SHP77 treated with DMSO at 0.1 percent for 48 hours (cell line): ENCODE measurements at regions not wholly inside any gene's neighbourhood (a gene's known extent, or its start where the extent isn't known, plus 50 kb on each side); places are given as distances from the start of the nearest gene placed in this dataset.

Experiments used
- DNase-seq: peaks from one replicate; lab custom pipeline; 2025; lab: John Stamatoyannopoulos, UW

DNA sequence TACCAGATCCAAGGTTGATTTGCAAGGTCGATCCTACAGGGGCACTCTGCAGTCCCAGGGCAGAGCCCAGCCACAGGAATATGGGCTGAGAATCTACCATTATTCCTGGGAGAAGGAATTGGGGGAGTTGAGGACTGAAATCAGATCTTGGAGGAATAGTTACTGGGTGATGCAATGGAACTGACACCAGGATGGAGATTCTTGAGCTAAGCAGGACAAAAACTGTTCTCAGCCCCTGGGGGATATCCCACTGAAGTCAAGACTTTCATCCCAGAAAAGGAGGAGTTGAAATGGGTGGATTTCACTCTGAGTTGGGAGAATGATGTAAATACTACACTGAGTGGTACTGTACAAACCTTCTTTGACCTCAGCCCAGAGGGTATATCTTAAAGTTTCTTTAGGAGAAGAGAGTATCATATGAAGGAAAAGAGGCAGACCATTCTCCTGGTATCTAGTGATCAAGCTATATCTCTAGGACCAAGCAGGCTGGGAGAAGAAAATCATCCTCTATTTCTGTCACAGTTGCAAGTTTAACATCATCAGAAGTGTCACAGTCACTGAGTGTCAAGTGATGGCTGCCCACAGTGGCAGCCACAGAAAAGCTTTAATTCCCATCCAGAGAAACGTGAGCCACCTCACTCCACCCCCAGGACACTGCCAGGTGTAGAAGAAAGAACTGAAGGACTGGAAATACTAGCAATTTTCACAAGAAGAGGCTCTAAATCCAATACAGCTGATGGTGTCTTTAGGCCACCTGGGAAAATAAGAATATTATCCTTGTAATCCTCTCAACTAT, 181.9 kb downstream of the NUAK1 start:
- DNase-seq = no peak

DNA sequence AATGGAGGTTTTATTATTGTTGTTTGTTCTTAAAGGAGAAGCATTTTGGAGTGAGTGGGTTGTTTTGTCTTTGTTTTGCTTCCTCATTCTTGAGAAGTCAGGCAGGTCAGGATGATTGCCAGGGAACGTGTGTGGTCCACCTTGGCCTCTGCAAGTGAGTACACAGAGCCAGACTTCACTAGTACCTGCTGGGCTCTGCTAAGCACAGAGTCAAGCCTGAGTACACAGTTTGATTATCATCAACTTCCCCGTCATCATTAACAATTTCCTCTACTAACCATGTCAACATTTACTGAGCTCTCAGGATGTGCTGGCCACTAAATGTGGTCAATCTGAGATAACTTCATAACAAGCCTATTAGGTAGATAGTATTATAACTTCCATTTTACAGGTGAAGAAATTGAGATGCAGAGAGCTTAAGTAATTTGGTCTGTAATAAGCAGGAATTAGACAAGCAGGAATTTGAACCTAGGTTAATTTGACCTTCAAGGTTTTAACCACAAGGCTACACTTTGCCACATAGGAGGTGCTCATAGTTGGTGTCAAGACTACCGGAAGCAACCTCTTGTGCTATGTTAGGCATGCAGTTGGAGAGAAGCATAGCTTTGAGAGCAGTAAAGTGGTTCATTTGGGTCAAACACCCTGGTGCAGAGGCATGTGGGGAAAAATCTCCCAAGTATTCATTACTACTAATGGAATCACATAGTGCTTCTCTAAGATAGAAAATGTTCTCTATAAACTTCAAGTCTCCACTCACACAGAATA, 178.3 kb downstream of the NUAK1 start:
- no peak for DNase-seq

DNA sequence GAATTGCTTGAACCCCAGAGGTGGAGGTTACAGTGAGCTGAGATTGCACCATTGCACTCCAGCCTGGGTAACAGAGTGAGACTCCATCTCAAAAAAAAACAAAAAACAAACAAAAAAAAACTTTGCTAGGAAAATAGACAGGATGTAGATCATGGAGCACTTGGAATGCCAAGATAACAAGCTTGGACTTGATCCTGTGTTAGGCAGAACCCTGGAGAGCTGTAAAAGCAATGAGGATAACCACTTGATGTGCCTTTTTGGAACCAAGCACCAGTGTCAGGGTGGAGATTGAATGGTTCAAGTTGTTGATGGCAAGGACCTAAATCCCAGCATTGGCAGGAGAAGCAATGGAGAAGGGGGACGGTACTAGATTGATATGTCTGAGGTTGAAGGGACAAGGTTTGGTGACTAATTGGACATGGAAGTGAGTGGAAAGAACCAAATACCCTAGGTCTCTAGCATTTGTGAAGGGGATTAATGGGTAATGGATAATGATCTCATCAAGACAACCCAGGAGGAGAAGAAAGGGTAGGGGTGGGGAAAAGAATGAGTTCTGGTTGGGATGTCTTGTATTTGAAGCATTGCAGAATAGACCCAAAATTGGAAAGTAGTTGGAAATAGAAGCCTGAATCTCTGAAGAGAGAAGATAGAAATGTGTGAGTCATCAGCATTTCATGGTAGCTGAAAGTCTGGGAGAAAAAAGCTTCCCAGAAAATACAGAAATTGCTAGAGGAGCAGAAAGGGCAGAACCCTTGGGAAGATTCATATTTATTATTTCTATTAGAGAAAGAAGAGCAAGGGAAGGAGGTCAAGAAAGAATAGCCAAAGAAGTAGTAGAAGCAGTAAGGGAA, 176.7 kb downstream of the NUAK1 start:
- no peak for DNase-seq

- DNase-seq = no peak
These were observed 171.5 kb downstream of the NUAK1 start for GRCh38 chr12:105967038-105967776.

DNA sequence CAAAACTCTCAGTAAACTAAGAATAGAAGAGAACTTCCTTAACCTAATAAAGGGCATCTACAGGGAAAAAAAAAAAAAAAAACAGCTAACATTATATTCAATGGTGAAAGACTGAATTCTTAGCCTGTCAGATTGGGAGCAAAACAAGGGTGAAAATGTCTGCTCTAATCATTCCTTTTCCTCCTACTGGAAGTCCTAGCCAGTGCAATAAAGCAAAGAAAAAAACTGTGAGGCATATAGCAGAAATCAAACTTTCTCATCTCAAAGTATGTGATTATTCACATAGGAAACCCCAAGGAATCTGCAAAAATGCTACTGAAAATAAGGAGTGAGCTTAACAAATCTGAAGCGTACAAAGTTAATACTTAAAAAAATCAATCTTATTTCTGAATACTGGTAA, 170.7 kb downstream of the NUAK1 start:
- DNase-seq = no peak

DNA sequence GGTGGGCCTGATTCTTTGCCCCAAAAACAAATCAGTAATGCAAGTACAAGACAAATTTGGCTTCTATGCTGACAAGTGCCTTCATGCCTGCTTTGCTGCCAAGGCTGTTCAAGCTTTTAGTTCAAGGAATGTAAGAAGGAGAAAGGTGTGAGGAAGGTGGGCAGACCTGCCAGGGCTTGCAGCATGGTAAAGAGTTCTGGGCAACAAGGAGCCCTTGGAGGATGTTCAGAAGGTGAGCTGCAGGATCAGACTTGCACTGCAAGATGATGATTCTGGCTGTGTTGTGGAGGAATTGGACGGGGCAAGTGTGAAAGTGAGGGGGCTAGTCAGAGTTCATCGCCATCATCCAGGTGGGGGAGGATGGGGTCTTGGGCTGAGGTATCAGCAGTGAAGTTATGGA, 167.9 kb downstream of the NUAK1 start:
- DNase-seq = no peak

- no peak for DNase-seq
These were observed 164.0 kb downstream of the NUAK1 start for GRCh38 chr12:105974738-105975137.

DNA sequence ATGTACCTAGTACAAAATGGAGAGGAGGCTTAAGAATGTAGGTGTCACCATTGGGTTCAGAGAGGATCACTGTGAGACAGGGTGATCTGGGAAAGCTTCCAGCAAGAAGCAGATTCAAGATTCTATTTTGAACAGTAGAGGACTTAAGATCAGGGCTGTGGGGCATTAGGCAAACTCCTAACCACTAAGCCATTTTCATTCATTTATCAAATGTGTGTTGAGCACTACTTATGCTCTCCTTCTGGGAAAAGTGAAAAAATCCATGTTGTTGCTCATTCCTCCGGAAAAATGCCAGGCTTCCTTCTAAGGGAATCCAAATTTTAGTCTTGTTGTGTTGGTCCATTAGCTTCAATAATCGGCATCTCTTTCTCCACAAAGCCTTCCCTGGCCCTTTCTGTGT, 163.4 kb downstream of the NUAK1 start:
- DNase-seq = no peak

DNA sequence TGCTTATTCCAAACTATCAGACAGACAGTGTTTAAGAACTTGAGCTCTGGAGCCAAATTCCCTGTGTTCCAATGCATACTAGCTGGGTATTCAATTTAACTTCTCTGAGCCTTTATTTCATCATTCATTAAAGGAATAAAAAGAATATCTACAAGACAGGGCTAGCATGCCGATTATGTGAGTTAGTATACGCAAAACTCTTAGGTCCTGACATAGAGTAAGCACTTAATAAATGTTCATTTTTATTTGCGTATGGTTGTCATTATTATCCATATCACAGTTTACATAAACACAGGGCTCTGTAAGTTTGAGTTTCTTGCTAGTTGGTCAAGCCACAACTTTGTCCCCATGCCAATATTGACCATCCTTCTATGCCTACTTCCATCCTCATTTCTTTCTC, 161.5 kb downstream of the NUAK1 start:
- no peak for DNase-seq

DNA sequence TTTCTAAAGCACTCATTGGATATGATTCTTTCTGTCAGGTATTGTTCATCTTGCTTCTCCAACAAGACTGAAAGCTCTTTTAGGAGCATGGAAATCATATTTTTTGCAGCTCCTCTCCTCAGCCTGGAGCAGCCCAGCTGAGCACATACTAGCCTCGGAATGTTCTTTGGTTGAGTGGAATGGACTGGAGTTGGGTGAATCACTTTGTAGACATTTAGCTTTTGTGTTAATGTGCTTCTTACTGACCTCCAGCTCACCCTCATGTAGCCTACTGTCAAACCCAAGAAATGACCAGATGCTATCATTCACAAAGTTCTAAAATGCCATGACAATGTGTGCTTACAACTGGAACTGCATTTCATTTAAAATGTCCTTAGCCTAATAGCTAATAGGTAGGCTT, 161.1 kb downstream of the NUAK1 start:
- no peak for DNase-seq

GRCh38 chr12:105978276-105978675, 160.5 kb downstream of the NUAK1 start:
- DNase-seq = no peak

DNA sequence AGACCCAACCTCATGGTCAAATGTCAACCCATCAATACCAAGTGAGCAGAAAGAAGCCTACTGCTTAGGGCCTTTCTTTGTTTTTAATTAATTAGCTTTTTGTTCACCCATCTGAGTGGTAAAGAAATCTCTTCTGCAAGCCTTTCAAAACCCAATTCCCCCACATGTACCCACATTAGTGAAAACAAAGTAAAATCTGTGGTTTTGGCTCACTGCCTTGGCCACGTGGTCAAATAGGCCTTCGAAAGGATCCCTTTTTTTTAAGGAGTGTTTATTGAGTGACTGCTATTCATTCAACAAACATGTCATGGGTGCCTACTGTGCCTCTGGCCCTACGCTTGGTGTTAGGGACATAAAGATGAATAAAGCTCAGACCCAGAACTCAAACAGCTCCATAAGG, 160.1 kb downstream of the NUAK1 start:
- DNase-seq = no peak

- no peak for DNase-seq
These were observed 158.7 kb downstream of the NUAK1 start for GRCh38 chr12:105980085-105980484.

- no peak for DNase-seq
These were observed 158.2 kb downstream of the NUAK1 start for GRCh38 chr12:105980533-105980932.

- no peak for DNase-seq
These were observed 156.7 kb downstream of the NUAK1 start for GRCh38 chr12:105982022-105982421.

- no peak for DNase-seq
These were observed 155.0 kb downstream of the NUAK1 start for GRCh38 chr12:105983622-105984320.

DNA sequence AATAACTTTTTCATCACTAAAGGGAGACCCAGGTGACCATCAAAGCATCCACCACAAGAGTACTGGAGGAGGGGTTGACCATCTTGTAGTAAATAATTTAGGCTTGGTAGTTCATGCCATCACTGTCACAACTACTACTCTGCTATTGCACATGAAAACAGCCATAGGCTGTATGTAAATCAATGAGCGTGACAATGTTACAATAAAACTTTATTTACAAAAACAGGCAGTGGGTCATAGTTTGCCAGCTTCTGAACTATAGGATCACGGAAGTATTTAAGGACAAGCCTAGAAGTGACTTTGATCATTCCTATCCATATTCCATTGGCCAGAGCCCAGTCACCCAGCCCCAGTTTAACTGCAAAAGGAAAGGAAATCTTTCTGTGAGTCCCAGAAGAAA, 153.4 kb downstream of the NUAK1 start:
- DNase-seq = no peak

DNA sequence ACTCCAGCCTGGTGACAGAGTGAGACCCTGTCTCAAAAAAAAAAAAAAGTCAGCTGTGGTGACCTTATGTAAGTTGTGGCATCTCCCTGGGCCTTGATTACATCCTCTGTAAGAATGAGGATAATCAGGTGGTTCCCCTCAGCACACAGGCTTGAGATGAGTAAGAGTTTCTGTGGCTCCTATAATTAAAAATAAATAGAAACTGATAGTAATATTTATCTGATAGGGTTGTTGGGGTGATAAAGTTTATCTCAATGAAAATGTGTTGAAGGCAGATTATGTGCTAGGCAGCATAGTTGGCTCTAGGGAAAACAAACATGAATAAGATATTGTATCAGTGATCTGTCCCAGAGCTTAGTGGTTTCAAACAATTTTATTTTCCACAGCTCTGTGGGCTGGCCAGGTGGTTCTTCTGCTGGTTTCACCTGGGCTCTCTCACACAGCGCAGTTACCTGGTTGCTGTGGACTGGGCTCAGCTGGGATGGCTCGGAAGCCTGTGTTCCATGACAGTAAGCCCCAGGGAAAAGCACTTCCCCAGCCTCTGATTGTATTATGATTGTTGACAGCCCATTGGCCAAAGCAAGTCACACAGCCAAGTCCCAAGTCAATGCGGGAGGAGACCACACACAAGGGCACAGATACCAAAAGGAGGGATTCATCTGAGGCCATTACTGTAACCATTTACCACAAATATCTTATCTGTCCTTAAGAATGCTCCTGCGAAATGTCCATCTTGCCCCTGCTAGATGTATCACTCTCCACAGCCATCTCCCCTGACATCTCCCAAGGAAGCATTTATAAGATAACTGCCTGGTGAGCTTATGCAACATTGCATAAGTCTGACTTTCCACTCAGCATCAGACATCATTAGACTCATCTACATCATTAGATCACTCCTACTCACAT, 151.7 kb downstream of the NUAK1 start:
- DNase-seq = no peak

GRCh38 chr12:105987685-105988035, 151.1 kb downstream of the NUAK1 start:
- no peak for DNase-seq
